GM12878 (cell line): ENCODE measurements at regions not wholly inside any gene's neighbourhood (a gene's known extent, or its start where the extent isn't known, plus 50 kb on each side); places are given as distances from the start of the nearest gene placed in this dataset.

Experiments
- ATF3 ChIP-seq: IDR thresholded peaks from 2 replicates; pipeline ENCODE4 v1.6.1; 2011; ENCODE audit warnings: low read depth, mild to moderate bottlenecking, low read length, moderate library complexity, borderline replicate concordance; ENCODE audit errors: extremely low read depth
- CBX5 ChIP-seq: sonication (generic); IDR thresholded peaks from 2 replicates; pipeline ENCODE4 v1.6.1; 2016; ENCODE audit warnings: low read depth, moderate library complexity, mild to moderate bottlenecking, inconsistent platforms
- CUX1 ChIP-seq: IDR thresholded peaks from 2 replicates; pipeline ENCODE4 v1.6.1; 2012; ENCODE audit warnings: improper control_type of control experiment, low read depth, low read length; ENCODE audit not compliant: insufficient replicate concordance
- ETV6 ChIP-seq, 2 experiments: fragments of 450-650 bp in 1 of 2; IDR thresholded peaks in 1 of 2; conservative IDR thresholded peaks in 1 of 2; 2 replicates each; pipeline ENCODE4 v1.6.1; 2014; ENCODE audit warnings: antibody characterized with exemption in 1 of 2, borderline replicate concordance in 1 of 2, low read depth in 1 of 2, mild to moderate bottlenecking in 1 of 2, moderate library complexity in 1 of 2
- FOXM1 ChIP-seq: IDR thresholded peaks from 2 replicates; pipeline ENCODE4 v1.6.1; 2012; ENCODE audit warnings: low read depth, mild to moderate bottlenecking, inconsistent platforms, low read length, moderate library complexity
- GATAD2B ChIP-seq: fragments of 450-650 bp; conservative IDR thresholded peaks from 2 replicates; pipeline ENCODE4 v1.6.1; 2017; ENCODE audit warnings: low read depth, mild to moderate bottlenecking, moderate library complexity
- HCFC1 ChIP-seq: fragments of 150-350 bp; IDR thresholded peaks from 2 replicates; pipeline ENCODE4 v1.6.1; 2014; ENCODE audit warnings: low read length
- IKZF2 ChIP-seq, 2 experiments: fragments of 450-650 bp; IDR thresholded peaks; 2 replicates each; pipeline ENCODE4 v1.6.1; 2017; ENCODE audit warnings: mild to moderate bottlenecking in 2 of 2, moderate library complexity in 2 of 2
- MEF2A ChIP-seq: IDR thresholded peaks from 2 replicates; pipeline ENCODE4 v1.6.1; 2011; ENCODE audit warnings: low read depth, mild to moderate bottlenecking, low read length, moderate library complexity; ENCODE audit not compliant: insufficient read depth
- MLLT1 ChIP-seq: fragments of 450-650 bp; IDR thresholded peaks from 2 replicates; pipeline ENCODE4 v1.6.1; 2016; ENCODE audit warnings: mild to moderate bottlenecking
- YBX1 ChIP-seq: fragments of 450-650 bp; IDR thresholded peaks from 2 replicates; pipeline ENCODE4 v1.6.1; 2016; ENCODE audit warnings: antibody characterized with exemption

GRCh38 chr14:38761033-38761432 lies 342.0 kb downstream of the SEC23A start (continued):
- TF ChIP-seq CUX1 (no peak), CBX5 (no peak), IKZF2 (IDR thresholded peaks at IDR 0.05) (no peak), MEF2A (no peak), FOXM1 (no peak), MLLT1 (no peak), ATF3 (no peak), ETV6 (conservative IDR thresholded peaks at IDR 0.05 in 1 of 2, IDR thresholded peaks at IDR 0.05 in 1 of 2; ENCODE audit: borderline replicate concordance in 1 of 2, low read depth in 1 of 2) (no peak), YBX1 (no peak), GATAD2B (no peak), HCFC1 (no peak)
